ENCODE measurements at regions not wholly inside any gene's neighbourhood (a gene's known extent, or its start where the extent isn't known, plus 50 kb on each side); places are given as distances from the start of the nearest gene placed in this dataset.

DNA sequence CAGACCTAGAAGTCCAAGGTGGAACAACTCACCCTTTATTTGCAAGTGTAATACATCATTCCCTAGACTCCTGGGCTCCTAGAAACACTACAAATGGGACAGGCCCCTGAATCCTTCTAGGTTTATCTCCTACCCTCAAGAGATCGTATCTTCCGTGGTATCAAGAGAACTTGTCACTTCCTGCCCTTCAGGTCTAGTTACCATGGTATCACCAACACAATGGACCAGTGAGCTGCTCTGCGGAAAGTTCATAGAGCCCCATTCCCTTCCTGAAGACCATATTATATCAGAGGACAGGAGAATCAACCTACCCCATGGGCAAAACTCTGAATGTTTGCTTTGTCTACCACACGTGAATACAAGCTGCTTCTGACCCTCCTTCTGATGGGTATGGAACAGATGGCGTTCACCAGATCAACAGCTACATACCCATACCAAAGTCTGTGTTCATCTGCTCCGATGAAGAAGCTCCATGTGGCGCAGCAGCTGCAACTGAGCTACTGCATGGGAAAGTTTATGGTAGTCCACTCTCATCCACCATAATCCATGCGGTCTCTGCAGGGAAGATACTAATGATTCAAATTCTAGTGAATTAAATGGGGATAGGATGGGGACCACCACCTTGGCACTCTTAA, 84.6 kb upstream of the KLF13 start:
- TF ChIP-seq POLR2A (IDR thresholded peaks at IDR 0.05): no peak
- TF ChIP-seq, protein P1, sequence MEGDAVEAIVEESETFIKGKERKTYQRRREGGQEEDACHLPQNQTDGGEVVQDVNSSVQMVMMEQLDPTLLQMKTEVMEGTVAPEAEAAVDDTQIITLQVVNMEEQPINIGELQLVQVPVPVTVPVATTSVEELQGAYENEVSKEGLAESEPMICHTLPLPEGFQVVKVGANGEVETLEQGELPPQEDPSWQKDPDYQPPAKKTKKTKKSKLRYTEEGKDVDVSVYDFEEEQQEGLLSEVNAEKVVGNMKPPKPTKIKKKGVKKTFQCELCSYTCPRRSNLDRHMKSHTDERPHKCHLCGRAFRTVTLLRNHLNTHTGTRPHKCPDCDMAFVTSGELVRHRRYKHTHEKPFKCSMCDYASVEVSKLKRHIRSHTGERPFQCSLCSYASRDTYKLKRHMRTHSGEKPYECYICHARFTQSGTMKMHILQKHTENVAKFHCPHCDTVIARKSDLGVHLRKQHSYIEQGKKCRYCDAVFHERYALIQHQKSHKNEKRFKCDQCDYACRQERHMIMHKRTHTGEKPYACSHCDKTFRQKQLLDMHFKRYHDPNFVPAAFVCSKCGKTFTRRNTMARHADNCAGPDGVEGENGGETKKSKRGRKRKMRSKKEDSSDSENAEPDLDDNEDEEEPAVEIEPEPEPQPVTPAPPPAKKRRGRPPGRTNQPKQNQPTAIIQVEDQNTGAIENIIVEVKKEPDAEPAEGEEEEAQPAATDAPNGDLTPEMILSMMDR (IDR thresholded peaks at IDR 0.05): no peak
